CD8-positive, alpha-beta memory T cell (primary cell): ENCODE measurements at regions not wholly inside any gene's neighbourhood (a gene's known extent, or its start where the extent isn't known, plus 50 kb on each side); places are given as distances from the start of the nearest gene placed in this dataset.

Source experiments
- CTCF ChIA-PET: fragments of 350-600 bp; sonication (Branson Sonifier 250); formaldehyde crosslinking; loops from one replicate; lab custom pipeline; 2021; ENCODE audit warnings: antibody characterized with exemption; lab: Charles Lee
- POLR2A ChIA-PET: fragments of 350-600 bp; sonication (Branson Sonifier 250); formaldehyde crosslinking; loops from one replicate; lab custom pipeline; 2021; ENCODE audit warnings: antibody characterized with exemption; lab: Charles Lee
- DNase-seq, 5 donors: peaks; one replicate each; pipeline versions ENCODE4 v3.0.0 to v3.0.0-alpha.2; 2020 to 2022; ENCODE audit warnings: mixed read lengths in 1 of 5
- H3K27ac ChIP-seq: one replicate; pipeline ENCODE4 v1.7.0; 2013; ENCODE audit warnings: low read depth, mild to moderate bottlenecking, low read length, moderate library complexity
- H3K27me3 ChIP-seq: 2 replicates; pipeline ENCODE4 v1.7.0; 2013; ENCODE audit warnings: low read length, mild to moderate bottlenecking; ENCODE audit not compliant: insufficient read depth, poor library complexity, severe bottlenecking
- H3K36me3 ChIP-seq: 2 replicates; pipeline ENCODE4 v1.7.0; 2013; ENCODE audit warnings: mild to moderate bottlenecking, low read length, moderate library complexity; ENCODE audit not compliant: insufficient read depth
- H3K4me1 ChIP-seq: 2 replicates; pipeline ENCODE4 v1.7.0; 2013; ENCODE audit warnings: mild to moderate bottlenecking, low read length, moderate library complexity; ENCODE audit not compliant: insufficient read depth
- H3K4me3 ChIP-seq: 2 replicates; pipeline ENCODE4 v1.7.0; 2013; ENCODE audit warnings: mild to moderate bottlenecking, low read length
- H3K9me3 ChIP-seq: 2 replicates; pipeline ENCODE4 v1.7.0; 2013; ENCODE audit warnings: mild to moderate bottlenecking, low read length
- H3K27ac Mint-ChIP-seq, 8 donors: one replicate each; pipeline ENCODE4 v1.8.0; 2020 to 2021; ENCODE audit warnings: mixed read lengths in 8 of 8, mild to moderate bottlenecking in 6 of 8, inconsistent platforms in 3 of 8, moderate library complexity in 3 of 8
- H3K27me3 Mint-ChIP-seq, 2 donors: one replicate each; pipeline ENCODE4 v1.8.0; 2020 to 2021; ENCODE audit warnings: mixed read lengths in 2 of 2, mild to moderate bottlenecking in 1 of 2, moderate library complexity in 1 of 2
- H3K36me3 Mint-ChIP-seq, 3 donors: one replicate each; pipeline ENCODE4 v1.8.0; 2020 to 2021; ENCODE audit warnings: mixed read lengths in 3 of 3, inconsistent platforms in 1 of 3, mild to moderate bottlenecking in 1 of 3
- H3K4me1 Mint-ChIP-seq, 3 donors: one replicate each; pipeline ENCODE4 v1.8.0; 2020 to 2021; ENCODE audit warnings: mixed read lengths in 3 of 3, inconsistent platforms in 1 of 3, mild to moderate bottlenecking in 1 of 3
- H3K4me3 Mint-ChIP-seq, 7 donors: one replicate each; pipeline ENCODE4 v1.8.0; 2020 to 2021; ENCODE audit warnings: mixed read lengths in 7 of 7, mild to moderate bottlenecking in 6 of 7, moderate library complexity in 4 of 7, inconsistent platforms in 2 of 7
- H3K9me3 Mint-ChIP-seq, 5 donors: one replicate each; pipeline ENCODE4 v1.8.0; 2020 to 2022; ENCODE audit warnings: mixed read lengths in 5 of 5, mild to moderate bottlenecking in 3 of 5, moderate library complexity in 2 of 5, inconsistent platforms in 1 of 5

DNA sequence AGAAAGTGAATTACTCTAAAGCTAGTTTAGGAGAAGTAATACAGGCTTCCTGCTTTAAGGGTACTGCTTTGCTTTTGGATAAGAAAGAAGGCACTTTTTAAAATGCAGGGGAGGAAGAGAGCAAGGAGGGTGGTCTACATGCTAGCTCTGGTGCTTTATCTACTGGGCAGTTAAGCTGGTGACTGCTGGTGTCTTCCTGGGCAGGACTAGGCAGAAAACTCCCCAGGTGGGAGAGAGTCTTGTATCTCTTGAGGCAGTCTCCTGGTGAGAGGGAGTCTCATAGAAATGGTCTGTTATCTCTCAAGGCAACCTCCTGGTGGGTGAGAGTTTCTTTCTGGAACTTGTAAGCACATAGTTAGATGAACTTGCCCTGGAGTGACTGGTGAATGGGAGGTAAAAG lies 953.9 kb upstream of the GOT2 start:
- Mint-ChIP-seq H3K36me3 (peaks cover 0 to 5% (median 0%) of the 10 kb centered on the region in 3 donors), H3K9me3 (peaks cover 7 to 39% (median 21%) of the 10 kb centered on the region in 5 donors), H3K27me3 (no peaks in the 10 kb centered on the region), H3K4me1 (no peaks in the 10 kb centered on the region), H3K27ac (no peak overlapping the region), H3K4me3 (no peak overlapping the region)
- no peaks in the 10 kb centered on the region for H3K4me1 ChIP-seq
- no peak overlapping the region for H3K4me3 ChIP-seq
- no peaks in the 10 kb centered on the region for H3K27me3 ChIP-seq
- ChIA-PET POLR2A (no interaction called here), CTCF (no interaction called here)
- H3K9me3 ChIP-seq, result no peaks in the 10 kb centered on the region
- DNase-seq, result no peak
- H3K36me3 ChIP-seq, result no peaks in the 10 kb centered on the region
- no peak overlapping the region for H3K27ac ChIP-seq

DNA sequence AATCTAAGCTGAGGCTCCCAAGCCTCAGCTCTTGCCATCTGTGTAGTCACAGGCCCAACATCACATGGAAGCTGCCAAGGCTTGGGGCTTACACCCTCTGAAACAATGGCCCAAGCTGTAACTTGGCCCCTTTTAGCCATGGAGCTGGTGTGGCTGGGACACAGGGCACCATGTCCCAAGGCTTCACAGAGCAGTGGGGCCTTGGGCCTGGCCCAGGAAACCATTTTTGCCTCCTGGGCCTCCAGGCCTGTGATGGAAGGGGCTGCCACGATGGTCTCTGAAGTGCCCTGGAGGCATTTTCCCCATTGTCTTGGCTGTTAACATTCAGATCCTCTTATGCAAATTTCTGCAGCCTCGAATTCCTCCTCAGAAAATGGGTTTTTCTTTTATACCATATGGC lies 952.3 kb upstream of the GOT2 start:
- peaks cover 10 to 41% (median 19%) of the 10 kb centered on the region in 5 donors for H3K9me3 Mint-ChIP-seq
- Histone ChIP-seq H3K4me3 (no peak overlapping the region), H3K27me3 (no peaks in the 10 kb centered on the region), H3K27ac (no peak overlapping the region), H3K4me1 (no peaks in the 10 kb centered on the region), H3K36me3 (no peaks in the 10 kb centered on the region), H3K9me3 (no peaks in the 10 kb centered on the region)
- no peaks in the 10 kb centered on the region for H3K4me1 Mint-ChIP-seq
- H3K27me3 Mint-ChIP-seq, result no peaks in the 10 kb centered on the region
- ChIA-PET CTCF (no interaction called here), POLR2A (no interaction called here)
- no peak overlapping the region for H3K27ac Mint-ChIP-seq
- peaks cover 0 to 5% (median 0%) of the 10 kb centered on the region in 3 donors for H3K36me3 Mint-ChIP-seq
- H3K4me3 Mint-ChIP-seq, result no peak overlapping the region
- no peak for DNase-seq

DNA sequence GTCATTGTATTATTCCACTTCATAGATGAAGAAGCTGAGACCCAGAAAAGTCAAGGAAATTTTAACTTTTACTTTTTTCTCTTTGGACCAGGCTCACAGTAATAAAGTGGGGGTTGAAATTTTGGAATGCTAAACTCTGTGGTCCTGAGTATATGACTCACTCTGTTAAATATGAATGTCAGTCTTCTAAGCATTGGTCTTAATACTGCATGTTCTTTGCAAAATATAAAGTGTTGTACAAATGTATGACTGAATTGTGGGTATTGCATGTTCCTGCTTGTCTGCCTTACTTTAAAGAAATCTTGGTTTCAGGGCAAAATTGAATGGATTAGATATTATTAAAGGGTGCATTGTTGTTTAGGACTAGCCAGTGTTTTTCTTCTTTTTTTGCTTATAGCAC lies 950.8 kb upstream of the GOT2 start:
- no peak overlapping the region for H3K4me3 ChIP-seq

DNA sequence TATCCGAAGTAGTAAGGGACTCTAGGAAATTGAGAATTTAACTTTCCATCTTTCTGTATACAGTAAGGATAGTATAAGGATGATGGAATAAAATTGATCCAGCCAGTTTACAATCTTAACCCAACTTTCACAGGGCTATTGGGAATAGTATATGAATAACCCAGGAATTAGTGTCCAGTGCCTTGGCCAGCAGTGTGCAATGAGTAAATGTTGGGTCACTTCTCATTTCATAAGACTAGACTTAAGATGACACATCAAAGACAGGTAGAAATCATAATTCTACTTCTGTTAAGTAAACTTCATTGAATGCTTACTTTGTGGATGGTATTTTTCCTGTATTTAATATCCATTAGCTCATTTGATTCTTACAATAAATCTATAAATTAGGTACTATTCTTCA lies 949.6 kb upstream of the GOT2 start:
- ChIA-PET CTCF (no interaction called here), POLR2A (no interaction called here)
- no peaks in the 10 kb centered on the region for H3K4me1 ChIP-seq
- H3K4me3 ChIP-seq, result no peak overlapping the region
- H3K36me3 Mint-ChIP-seq, result peaks cover 0 to 5% (median 0%) of the 10 kb centered on the region in 3 donors
- H3K27me3 ChIP-seq, result no peaks in the 10 kb centered on the region
- no peaks in the 10 kb centered on the region for H3K4me1 Mint-ChIP-seq
- DNase-seq, result no peak
- no peaks in the 10 kb centered on the region for H3K9me3 ChIP-seq
- H3K27me3 Mint-ChIP-seq, result no peaks in the 10 kb centered on the region
- no peak overlapping the region for H3K27ac Mint-ChIP-seq
- peaks cover 9 to 42% (median 20%) of the 10 kb centered on the region in 5 donors for H3K9me3 Mint-ChIP-seq
- no peaks in the 10 kb centered on the region for H3K36me3 ChIP-seq
- H3K27ac ChIP-seq, result no peak overlapping the region
- no peak overlapping the region for H3K4me3 Mint-ChIP-seq

More for the DNA sequence above, 950.8 kb upstream of the GOT2 start:
- DNase-seq, result no peak
- no peaks in the 10 kb centered on the region for H3K4me1 ChIP-seq
- no peaks in the 10 kb centered on the region for H3K27me3 ChIP-seq
- H3K36me3 ChIP-seq, result no peaks in the 10 kb centered on the region
- POLR2A ChIA-PET, result no interaction called here
- Mint-ChIP-seq H3K27me3 (no peaks in the 10 kb centered on the region), H3K27ac (no peak overlapping the region), H3K4me3 (no peak overlapping the region), H3K4me1 (no peaks in the 10 kb centered on the region), H3K36me3 (peaks cover 0 to 5% (median 0%) of the 10 kb centered on the region in 3 donors), H3K9me3 (peaks cover 7 to 37% (median 19%) of the 10 kb centered on the region in 5 donors)
- CTCF ChIA-PET, result no interaction called here
- no peaks in the 10 kb centered on the region for H3K9me3 ChIP-seq
- no peak overlapping the region for H3K27ac ChIP-seq

DNA sequence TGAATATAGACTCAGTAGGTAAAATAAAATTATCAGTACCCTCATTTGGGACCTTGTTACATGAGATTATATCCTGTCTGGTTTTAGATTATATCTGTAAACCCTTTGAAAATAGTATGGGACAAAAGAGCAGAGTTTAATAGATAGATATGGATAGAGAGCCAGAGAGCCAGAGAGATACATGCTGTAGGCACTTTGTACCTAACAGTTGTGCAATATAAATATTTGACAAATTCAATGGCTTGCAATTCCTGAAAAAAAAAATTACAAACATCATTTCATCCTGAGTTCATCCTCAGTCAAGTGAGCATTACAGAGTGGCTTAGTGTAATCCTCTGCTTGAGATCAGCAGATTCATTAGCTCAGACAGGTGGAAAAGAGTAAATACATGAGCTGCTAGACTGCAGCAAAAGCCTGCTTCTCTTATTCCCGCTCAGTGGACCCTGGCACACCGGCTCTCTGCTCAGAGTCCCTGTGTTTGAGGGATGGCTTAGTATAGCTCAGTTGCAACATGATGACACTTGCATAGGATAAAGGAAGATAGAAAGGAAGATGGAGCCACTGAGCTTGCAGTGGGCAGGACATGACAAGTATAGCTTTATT lies 931.6 kb upstream of the GOT2 start:
- H3K4me1 Mint-ChIP-seq, result no peaks in the 10 kb centered on the region
- CTCF ChIA-PET, result no interaction called here
- H3K27me3 Mint-ChIP-seq, result no peaks in the 10 kb centered on the region

DNA sequence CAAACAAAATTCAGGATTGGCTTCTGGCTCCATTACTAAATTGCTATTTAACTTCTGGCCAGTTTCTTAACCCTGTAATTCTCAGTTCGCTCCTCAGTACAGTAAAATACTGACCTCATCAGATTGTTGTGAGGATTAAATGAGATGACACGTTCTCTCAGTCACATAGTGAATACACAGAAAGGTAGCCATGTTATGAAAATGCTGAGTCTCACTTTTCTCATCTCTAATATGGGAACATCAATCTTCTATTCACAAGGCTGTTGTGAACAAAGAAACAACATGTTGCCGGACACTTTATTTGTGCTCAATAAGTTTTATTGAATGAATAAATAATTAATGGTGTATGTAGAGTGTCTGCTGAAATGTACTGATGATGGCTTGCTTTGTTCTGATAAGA lies 924.5 kb upstream of the GOT2 start:
- H3K36me3 ChIP-seq, result no peaks in the 10 kb centered on the region
- no peak overlapping the region for H3K27ac ChIP-seq
- Mint-ChIP-seq H3K4me1 (no peaks in the 10 kb centered on the region), H3K9me3 (peaks cover 2 to 50% (median 18%) of the 10 kb centered on the region in 5 donors), H3K36me3 (peaks cover 0 to under 1% (median 0%) of the 10 kb centered on the region in 3 donors), H3K4me3 (no peak overlapping the region), H3K27me3 (no peaks in the 10 kb centered on the region), H3K27ac (no peak overlapping the region)
- POLR2A ChIA-PET, result no interaction called here
- no peak overlapping the region for H3K4me3 ChIP-seq
- DNase-seq, result no peak
- CTCF ChIA-PET, result no interaction called here
- no peaks in the 10 kb centered on the region for H3K9me3 ChIP-seq
- no peaks in the 10 kb centered on the region for H3K27me3 ChIP-seq
- no peaks in the 10 kb centered on the region for H3K4me1 ChIP-seq

More for the DNA sequence above, 931.6 kb upstream of the GOT2 start:
- Histone ChIP-seq H3K4me1 (no peaks in the 10 kb centered on the region), H3K36me3 (no peaks in the 10 kb centered on the region), H3K4me3 (no peak overlapping the region), H3K9me3 (no peaks in the 10 kb centered on the region), H3K27me3 (no peaks in the 10 kb centered on the region), H3K27ac (no peak overlapping the region)
- no peak overlapping the region for H3K27ac Mint-ChIP-seq
- peaks cover 8 to 35% (median 13%) of the 10 kb centered on the region in 5 donors for H3K9me3 Mint-ChIP-seq
- peaks cover 0 to 2% (median 0%) of the 10 kb centered on the region in 3 donors for H3K36me3 Mint-ChIP-seq
- POLR2A ChIA-PET, result no interaction called here
- no peak for DNase-seq
- H3K4me3 Mint-ChIP-seq, result no peak overlapping the region

DNA sequence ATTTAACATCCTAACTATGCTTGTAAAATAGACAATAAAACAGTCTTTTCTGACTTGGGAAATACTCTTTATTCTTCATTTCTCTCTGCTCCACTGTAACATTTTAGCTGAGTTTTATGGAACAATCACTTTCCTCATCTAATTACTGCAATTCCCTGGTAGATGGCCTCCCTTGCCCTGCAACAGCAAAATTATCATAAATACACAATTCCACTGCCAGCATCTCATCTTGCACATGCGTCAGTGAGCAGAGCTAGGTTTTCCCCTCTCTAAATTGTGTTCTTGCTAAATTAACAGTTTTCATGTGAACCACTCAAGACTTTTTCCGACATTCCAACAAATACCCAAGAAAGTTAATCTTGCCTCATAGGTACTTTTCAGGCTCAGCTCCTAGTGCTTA lies 920.9 kb upstream of the GOT2 start:
- Histone ChIP-seq H3K4me3 (no peak overlapping the region), H3K27ac (no peak overlapping the region), H3K4me1 (no peaks in the 10 kb centered on the region), H3K9me3 (no peaks in the 10 kb centered on the region), H3K36me3 (no peaks in the 10 kb centered on the region), H3K27me3 (no peaks in the 10 kb centered on the region)
- ChIA-PET POLR2A (no interaction called here), CTCF (no interaction called here)
- peaks cover 8 to 38% (median 21%) of the 10 kb centered on the region in 5 donors for H3K9me3 Mint-ChIP-seq
- no peak overlapping the region for H3K27ac Mint-ChIP-seq
- H3K36me3 Mint-ChIP-seq, result no peaks in the 10 kb centered on the region
- H3K4me1 Mint-ChIP-seq, result no peaks in the 10 kb centered on the region
- no peak for DNase-seq
- no peak overlapping the region for H3K4me3 Mint-ChIP-seq
- no peaks in the 10 kb centered on the region for H3K27me3 Mint-ChIP-seq

DNA sequence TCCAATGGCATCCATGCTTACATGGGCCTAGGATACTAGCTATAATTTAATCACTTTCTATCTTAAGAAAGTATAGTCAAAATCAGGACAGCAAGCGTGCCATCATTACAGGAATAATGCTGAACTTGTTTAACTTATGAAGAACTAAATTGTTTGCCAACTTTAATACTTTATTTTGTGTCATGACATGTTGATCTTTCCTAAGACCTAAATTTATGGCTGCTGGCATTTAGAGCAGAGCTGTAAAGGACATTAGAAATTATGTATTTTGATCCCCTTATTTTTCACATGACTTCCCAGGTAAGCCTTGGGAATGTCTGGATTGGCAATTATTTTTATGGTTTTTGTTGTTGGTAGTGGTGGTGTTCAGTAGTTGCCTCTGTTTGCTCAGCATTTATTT lies 920.3 kb upstream of the GOT2 start:
- no peaks in the 10 kb centered on the region for H3K27me3 ChIP-seq
- no peak for DNase-seq
- H3K27ac ChIP-seq, result no peak overlapping the region
- H3K27ac Mint-ChIP-seq, result no peak overlapping the region
- H3K9me3 Mint-ChIP-seq, result peaks cover 8 to 36% (median 21%) of the 10 kb centered on the region in 5 donors
- no peaks in the 10 kb centered on the region for H3K36me3 Mint-ChIP-seq
- no peaks in the 10 kb centered on the region for H3K9me3 ChIP-seq
- H3K4me1 Mint-ChIP-seq, result no peaks in the 10 kb centered on the region
- H3K36me3 ChIP-seq, result no peaks in the 10 kb centered on the region
- no peaks in the 10 kb centered on the region for H3K27me3 Mint-ChIP-seq
- POLR2A ChIA-PET, result no interaction called here
- no peaks in the 10 kb centered on the region for H3K4me1 ChIP-seq
- no peak overlapping the region for H3K4me3 Mint-ChIP-seq
- CTCF ChIA-PET, result no interaction called here
- no peak overlapping the region for H3K4me3 ChIP-seq
